HG03521 (cell line): ENCODE measurements at regions not wholly inside any gene's neighbourhood (a gene's known extent, or its start where the extent isn't known, plus 50 kb on each side); places are given as distances from the start of the nearest gene placed in this dataset.
"Not testable (repeated sequence)": the region's sequence is repeated elsewhere in the genome, so short reads cannot be mapped to it uniquely, and the experiment has no call there.

Source experiments
- ATAC-seq: cut with Tn5 transposase; IDR thresholded peaks from one replicate; pipeline ENCODE4 v1.9.1; 2021; ENCODE audit warnings: mild to moderate bottlenecking, moderate library complexity; ENCODE audit not compliant: unreplicated experiment

DNA sequence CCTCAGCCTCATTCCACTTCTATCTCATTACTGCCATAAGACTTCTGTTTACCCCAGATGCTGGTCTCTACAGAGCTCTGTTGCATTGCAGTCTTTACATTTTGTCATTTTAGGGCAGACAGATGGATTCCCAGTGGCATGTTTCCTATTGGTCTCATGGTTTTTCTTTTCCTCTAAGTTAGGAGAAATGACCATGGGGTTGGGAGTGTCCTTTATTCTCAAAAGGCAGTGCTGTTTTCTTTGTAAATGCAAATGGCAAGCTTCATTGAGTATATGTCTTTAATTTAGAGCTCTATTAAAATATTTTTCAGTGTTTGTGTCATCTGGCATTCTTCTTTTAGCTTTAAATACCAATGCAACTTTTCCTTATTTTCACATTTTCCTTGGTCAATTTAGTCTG, 57.0 kb downstream of the MSTN start:
- no peak for ATAC-seq

- ATAC-seq = no peak
Observed at GRCh38 chr2:189999661-190000060, 62.9 kb downstream of the MSTN start.

DNA sequence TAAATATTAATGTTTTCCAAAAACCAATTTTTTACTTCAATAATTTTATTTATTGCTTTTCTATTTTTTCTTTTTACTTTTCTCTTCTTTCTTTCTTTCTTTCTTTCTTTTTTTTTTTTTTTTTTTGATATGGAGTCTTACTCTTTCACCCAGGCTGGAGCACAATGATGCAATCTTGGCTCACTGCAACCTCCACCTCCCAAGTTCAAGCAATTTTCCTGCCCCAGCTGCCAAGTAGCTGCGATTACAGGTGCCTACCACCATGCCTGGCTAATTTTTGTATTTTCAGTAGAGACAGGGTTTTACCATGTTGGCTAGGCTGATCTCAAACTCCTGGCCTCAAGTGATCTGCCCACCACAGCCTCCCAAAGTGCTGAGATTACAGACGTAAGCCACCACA, 63.9 kb downstream of the MSTN start:
- ATAC-seq = not testable (repeated sequence)

DNA sequence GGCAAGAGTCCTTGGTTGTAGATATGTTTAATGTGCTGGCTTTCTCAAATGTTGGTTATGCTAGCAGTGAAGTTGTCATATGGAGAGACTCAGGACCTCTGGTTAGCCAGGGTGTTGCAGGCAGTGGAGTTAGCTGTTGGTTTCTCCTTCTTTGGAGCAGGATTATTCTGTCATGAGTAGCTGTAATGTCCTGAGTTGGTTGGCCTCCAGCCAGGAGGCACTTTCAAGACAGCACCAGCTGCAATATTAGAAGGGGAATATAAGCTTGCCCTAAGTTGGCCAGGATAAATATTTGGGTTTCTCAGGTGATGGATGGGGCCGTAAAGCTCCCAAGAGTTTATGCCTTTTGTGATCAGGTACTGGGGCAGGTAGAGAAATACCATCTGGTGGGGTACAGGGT, 65.5 kb downstream of the MSTN start:
- no peak for ATAC-seq

- no peak for ATAC-seq
Observed at GRCh38 chr2:189995679-189996078, 66.8 kb downstream of the MSTN start.

GRCh38 chr2:189982780-189983394, 79.6 kb downstream of the MSTN start:
- no peak for ATAC-seq

GRCh38 chr2:189982087-189982486, 80.4 kb downstream of the MSTN start:
- no peak for ATAC-seq

GRCh38 chr2:189976488-189976887, 86.0 kb downstream of the MSTN start:
- ATAC-seq = not testable (repeated sequence)

DNA sequence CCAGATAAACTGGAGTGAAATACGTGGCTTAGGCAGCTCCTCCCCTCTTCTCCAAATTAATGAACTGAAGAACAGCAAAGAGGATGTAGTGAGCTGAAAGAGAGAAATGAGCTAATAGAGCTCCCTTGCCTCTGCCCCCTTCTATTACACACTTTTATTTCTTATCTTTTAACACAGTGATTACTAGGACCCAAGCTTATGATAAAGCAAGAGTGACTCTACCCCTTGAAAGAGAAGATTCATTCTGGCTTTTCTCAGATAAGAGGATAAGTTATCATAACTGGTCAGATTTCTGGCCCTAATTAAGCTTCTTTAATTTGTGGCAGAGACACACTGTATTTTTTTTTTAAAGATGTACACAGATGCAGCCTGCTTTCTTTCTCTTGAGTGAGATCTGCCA, 102.2 kb downstream of the MSTN start:
- ATAC-seq = no peak

GRCh38 chr2:189959450-189959849, 103.1 kb downstream of the MSTN start:
- ATAC-seq = no peak

DNA sequence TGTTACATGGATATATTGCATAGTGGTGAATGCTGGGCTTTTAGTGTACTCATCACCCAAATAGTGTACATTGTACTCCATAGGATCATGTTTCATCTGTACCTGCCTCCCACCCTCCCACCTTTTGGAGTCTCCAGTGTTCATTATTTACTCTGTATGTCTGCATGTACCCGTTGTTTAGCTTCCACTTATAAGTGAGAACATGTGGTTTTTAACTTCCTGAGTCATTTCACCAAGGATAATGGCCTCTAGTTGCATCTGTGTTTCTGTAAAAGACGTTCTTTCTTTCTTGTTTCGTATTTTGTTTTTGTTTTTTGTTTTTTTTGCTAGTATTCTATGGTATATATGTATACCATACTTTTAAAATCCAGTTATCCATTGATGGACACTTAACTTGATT, 107.5 kb downstream of the MSTN start:
- ATAC-seq = peak; percentile 55

- ATAC-seq = peak; percentile 81
Observed at GRCh38 chr2:189952536-189953109, 109.9 kb downstream of the MSTN start.

- no peak for ATAC-seq
Observed at GRCh38 chr2:189951791-189952535, 110.6 kb downstream of the MSTN start.

DNA sequence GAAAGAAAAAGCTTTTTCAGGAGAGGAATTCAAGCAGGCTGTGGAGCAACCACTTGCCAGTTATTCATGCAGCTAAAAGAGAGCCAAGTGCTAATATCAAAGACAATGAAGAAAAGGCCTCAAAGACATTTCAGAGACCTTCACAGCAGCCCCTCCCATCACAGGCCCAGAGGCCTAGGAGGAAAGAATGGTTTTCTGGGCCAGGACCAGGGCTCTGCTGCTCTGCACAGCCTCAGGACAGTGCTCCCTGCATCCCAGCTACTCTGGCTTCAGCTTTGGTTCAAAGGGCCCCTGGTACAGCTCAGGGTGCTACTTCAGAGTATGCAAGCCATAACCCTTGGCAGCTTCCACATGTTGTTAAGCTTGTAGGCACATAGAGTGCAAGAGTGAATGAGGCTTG, 119.5 kb downstream of the MSTN start:
- no peak for ATAC-seq

DNA sequence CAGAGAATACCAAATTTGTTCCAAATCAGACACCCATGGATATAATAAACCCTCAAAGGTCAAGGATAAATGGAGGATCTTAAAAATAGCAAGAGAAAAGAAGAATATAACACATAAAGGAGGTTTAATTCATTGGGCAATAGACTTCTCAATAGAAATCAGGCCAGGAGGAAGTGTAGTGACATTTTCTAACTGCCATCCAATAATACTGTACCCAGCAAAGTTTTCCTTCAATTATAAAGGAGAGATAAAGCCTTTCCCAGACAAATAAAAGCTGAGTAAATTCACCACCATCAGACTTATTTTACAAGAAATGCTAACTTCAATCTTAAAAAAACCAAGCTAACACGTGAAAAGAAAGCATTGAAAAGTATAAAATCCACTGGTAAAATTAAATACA, 121.6 kb downstream of the MSTN start:
- ATAC-seq = no peak

DNA sequence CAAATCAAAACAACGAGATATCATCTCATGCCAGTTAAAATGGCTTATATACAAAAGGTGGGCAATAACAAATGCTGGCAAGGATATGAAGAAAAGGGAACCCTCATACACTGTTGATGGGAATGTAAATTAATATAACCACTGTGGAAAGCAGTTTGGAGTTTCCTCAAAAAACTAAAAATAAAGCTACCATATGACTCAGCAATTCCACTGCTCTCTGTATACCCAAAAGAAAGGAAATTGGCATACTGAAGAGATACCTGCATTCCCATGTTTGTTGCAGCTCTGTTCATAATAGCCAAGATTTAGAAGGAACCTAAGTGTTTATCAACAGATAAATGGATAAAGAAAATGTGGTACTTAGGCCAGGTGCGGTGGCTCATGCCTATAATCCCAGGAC, 124.8 kb downstream of the MSTN start:
- no peak for ATAC-seq

DNA sequence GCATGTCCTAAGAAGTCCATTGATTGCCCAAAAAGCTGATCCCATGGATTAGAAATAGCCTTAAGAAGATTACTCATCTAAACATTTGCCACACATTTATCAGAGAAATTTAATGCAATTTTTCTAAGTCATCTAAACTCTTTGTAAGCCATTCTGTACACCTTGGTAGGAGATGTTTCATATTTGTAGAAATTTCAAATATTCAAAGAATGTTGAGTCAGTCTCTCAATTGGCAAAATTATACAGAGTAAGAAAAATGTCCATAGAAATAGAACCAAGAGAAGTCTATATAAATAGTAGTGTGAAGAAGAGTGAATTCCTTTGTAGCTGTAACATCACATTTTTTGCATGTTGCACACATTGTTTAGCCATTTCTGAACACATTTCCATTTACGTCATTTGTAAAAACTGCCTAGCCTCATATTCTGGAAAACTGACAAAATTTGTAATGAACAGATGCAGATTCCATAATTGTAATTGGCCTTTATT, 128.6 kb downstream of the MSTN start:
- no peak for ATAC-seq

DNA sequence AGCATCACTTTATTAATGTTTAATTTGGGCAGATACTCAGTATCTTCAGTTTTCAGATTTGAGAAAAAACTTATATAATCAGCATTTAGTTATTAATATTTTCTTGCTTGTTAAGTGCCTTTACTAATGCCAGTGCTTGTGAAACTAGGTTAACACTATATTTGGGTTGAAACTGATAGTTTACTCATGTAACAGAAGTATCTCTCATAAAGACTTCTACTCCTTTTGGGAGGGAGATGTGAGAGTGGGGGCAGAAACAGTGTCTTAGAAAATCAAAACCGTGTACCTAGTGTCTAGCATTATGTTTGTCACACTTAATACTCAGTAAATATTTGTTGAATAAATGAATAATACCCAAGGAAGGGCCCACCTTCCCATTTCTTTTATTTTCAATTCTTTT, 129.5 kb downstream of the MSTN start:
- ATAC-seq = peak; percentile 96

DNA sequence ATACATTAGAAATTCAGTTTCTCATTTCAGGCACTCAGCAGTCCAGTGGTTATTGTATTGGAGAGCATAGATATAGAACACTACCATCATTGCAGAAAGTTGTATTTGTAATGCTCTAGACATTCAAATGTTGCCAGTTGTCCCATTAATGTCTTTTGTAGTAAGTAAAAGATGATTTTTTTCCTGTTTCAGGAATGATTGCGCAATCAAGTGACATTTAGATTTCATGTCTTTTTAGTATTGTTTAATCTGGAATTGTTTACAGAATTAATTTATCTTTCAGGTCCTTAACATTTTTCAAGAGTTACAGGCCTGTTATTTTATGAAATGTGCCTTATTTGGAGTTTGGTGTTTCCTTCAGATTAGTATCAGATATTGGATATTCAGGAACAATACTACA, 134.7 kb downstream of the MSTN start:
- ATAC-seq = no peak
